ENCODE measurements at regions not wholly inside any gene's neighbourhood (a gene's known extent, or its start where the extent isn't known, plus 50 kb on each side); places are given as distances from the start of the nearest gene placed in this dataset.
"Not testable (repeated sequence)": the region's sequence is repeated elsewhere in the genome, so short reads cannot be mapped to it uniquely, and the experiment has no call there.

GRCh38 chr22:23381661-23382427, 198.2 kb downstream of the IGLL1 start:
- CTCF ChIA-PET, result interaction anchor here (0.5 kb wide), 1 partner anchor 680 kb away, joined by 3 read pairs; no protein-coding TSS in a partner anchor
- TF ChIP-seq BHLHE40 (IDR thresholded peaks at IDR 0.05; ENCODE audit: borderline replicate concordance) (no peak), SUZ12 (IDR thresholded peaks at IDR 0.05) (no peak), TARDBP (IDR thresholded peaks at IDR 0.05) (no peak), L3MBTL2 (conservative IDR thresholded peaks at IDR 0.05) (no peak), ZNF384 (IDR thresholded peaks at IDR 0.05) (no peak), LEF1 (IDR thresholded peaks at IDR 0.05; ENCODE audit: borderline replicate concordance) (no peak), FOXA1 (IDR thresholded peaks at IDR 0.05) (no peak), FOXK2 (IDR thresholded peaks at IDR 0.05) (no peak), PKNOX1 (IDR thresholded peaks at IDR 0.05) (no peak), SP1 (IDR thresholded peaks at IDR 0.05) (no peak), CTBP1 (IDR thresholded peaks at IDR 0.05; ENCODE audit: borderline replicate concordance) (no peak), FOXM1 (IDR thresholded peaks at IDR 0.05; ENCODE audit: borderline replicate concordance) (no peak), ARNT (IDR thresholded peaks at IDR 0.05) (no peak)
- POLR2A ChIA-PET, result no interaction called here
- DNase-seq (ENCODE audit: extremely low spot score), result no peak

GRCh38 chr22:23380911-23381310, 199.2 kb downstream of the IGLL1 start:
- TF ChIP-seq LEF1 (IDR thresholded peaks at IDR 0.05; ENCODE audit: borderline replicate concordance) (no peak), SP1 (IDR thresholded peaks at IDR 0.05) (no peak), SUZ12 (IDR thresholded peaks at IDR 0.05) (no peak), FOXM1 (IDR thresholded peaks at IDR 0.05; ENCODE audit: borderline replicate concordance) (no peak), ARNT (IDR thresholded peaks at IDR 0.05) (no peak), HDGF (IDR thresholded peaks at IDR 0.05; ENCODE audit: borderline replicate concordance) (no peak), BHLHE40 (IDR thresholded peaks at IDR 0.05; ENCODE audit: borderline replicate concordance) (no peak), PKNOX1 (IDR thresholded peaks at IDR 0.05) (no peak), FOXK2 (IDR thresholded peaks at IDR 0.05) (no peak), FOXA1 (IDR thresholded peaks at IDR 0.05) (no peak), L3MBTL2 (conservative IDR thresholded peaks at IDR 0.05) (no peak)
- DNase-seq (ENCODE audit: extremely low spot score), result no peak
- CTCF ChIA-PET, result no interaction called here
- POLR2A ChIA-PET, result no interaction called here

GRCh38 chr22:23380230-23380573, 199.9 kb downstream of the IGLL1 start:
- no peak for DNase-seq (ENCODE audit: extremely low spot score)
- CTCF ChIA-PET, result no interaction called here
- POLR2A ChIA-PET, result no interaction called here
- TF ChIP-seq FOXM1 (IDR thresholded peaks at IDR 0.05; ENCODE audit: borderline replicate concordance) (no peak), PKNOX1 (IDR thresholded peaks at IDR 0.05) (no peak), SP1 (IDR thresholded peaks at IDR 0.05) (no peak), LEF1 (IDR thresholded peaks at IDR 0.05; ENCODE audit: borderline replicate concordance) (no peak), CTBP1 (IDR thresholded peaks at IDR 0.05; ENCODE audit: borderline replicate concordance) (no peak)

- POLR2A ChIA-PET; CTCF ChIA-PET; DNase-seq (ENCODE audit: extremely low spot score): not testable (repeated sequence)
Observed at GRCh38 chr22:23379540-23380229, 199.4 kb downstream of the BCR start.

- CTCF ChIA-PET, result interaction anchor here (2.4 kb wide), 1 partner anchor 8 kb away, joined by 9 read pairs; no protein-coding TSS in a partner anchor
- TF ChIP-seq HDGF (IDR thresholded peaks at IDR 0.05; ENCODE audit: borderline replicate concordance) (no peak), FOXM1 (IDR thresholded peaks at IDR 0.05; ENCODE audit: borderline replicate concordance) (no peak), TARDBP (IDR thresholded peaks at IDR 0.05) (no peak), ELF4 (IDR thresholded peaks at IDR 0.05) (no peak), LEF1 (IDR thresholded peaks at IDR 0.05; ENCODE audit: borderline replicate concordance) (no peak), PKNOX1 (IDR thresholded peaks at IDR 0.05) (no peak), NFRKB (IDR thresholded peaks at IDR 0.05) (no peak), FOXA1 (IDR thresholded peaks at IDR 0.05) (no peak), ARNT (IDR thresholded peaks at IDR 0.05) (no peak), BHLHE40 (IDR thresholded peaks at IDR 0.05; ENCODE audit: borderline replicate concordance) (no peak), ZNF384 (IDR thresholded peaks at IDR 0.05) (no peak; the same call in 1 of the 2 replicates), FOXK2 (IDR thresholded peaks at IDR 0.05) (no peak)
- POLR2A ChIA-PET, result no interaction called here
- no peak for DNase-seq (ENCODE audit: extremely low spot score)
Observed at GRCh38 chr22:23377767-23378166, 197.5 kb downstream of the BCR start.

GRCh38 chr22:23376256-23376655, 195.9 kb downstream of the BCR start:
- TF ChIP-seq L3MBTL2 (conservative IDR thresholded peaks at IDR 0.05), result no peak
- TF ChIP-seq BHLHE40 (IDR thresholded peaks at IDR 0.05; ENCODE audit: borderline replicate concordance), result no peak
- no peak for TF ChIP-seq FOXK2 (IDR thresholded peaks at IDR 0.05)
- TF ChIP-seq PKNOX1 (IDR thresholded peaks at IDR 0.05), result no peak
- TF ChIP-seq NFRKB (IDR thresholded peaks at IDR 0.05), result no peak
- TF ChIP-seq FOXA1 (IDR thresholded peaks at IDR 0.05), result no peak
- no peak for TF ChIP-seq ELF4 (IDR thresholded peaks at IDR 0.05)
- TF ChIP-seq ZNF384 (IDR thresholded peaks at IDR 0.05), result no peak
- no peak for TF ChIP-seq SUZ12 (IDR thresholded peaks at IDR 0.05)
- no peak for TF ChIP-seq LEF1 (IDR thresholded peaks at IDR 0.05; ENCODE audit: borderline replicate concordance)
- TF ChIP-seq SP1 (IDR thresholded peaks at IDR 0.05), result no peak
- POLR2A ChIA-PET, result no interaction called here
- CTCF ChIA-PET, result interaction anchor here (2.4 kb wide), 1 partner anchor 10 kb away, joined by 9 read pairs; no protein-coding TSS in a partner anchor
- DNase-seq (ENCODE audit: extremely low spot score), result peak; percentile 69
